NCI-H1694 treated with DMSO at 0.1 percent for 48 hours (cell line): ENCODE measurements at regions not wholly inside any gene's neighbourhood (a gene's known extent, or its start where the extent isn't known, plus 50 kb on each side); places are given as distances from the start of the nearest gene placed in this dataset.

Experiments used
- DNase-seq: peaks from one replicate; lab custom pipeline; 2025; lab: John Stamatoyannopoulos, UW

DNA sequence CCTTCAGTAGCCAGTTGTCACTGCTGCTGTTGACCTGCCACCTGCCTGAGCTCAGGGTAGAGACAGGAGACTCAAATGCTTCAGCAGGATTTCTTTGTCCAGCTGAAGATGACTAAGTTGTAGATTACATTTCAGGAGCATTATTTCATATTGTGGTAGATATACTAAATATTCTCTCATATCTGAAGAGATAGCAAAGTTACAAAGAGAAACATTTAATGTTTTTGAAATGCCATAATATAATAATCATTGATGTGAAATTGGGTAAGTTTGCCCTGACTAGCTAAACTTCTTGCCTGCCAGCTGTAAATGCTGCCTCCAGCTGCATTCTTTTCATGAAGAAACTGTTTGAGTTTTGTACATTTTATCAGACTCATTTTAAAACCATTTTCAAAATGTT lies 247.6 kb upstream of the CNKSR2 start:
- DNase-seq, result no peak

- no peak for DNase-seq
Observed at GRCh38 chrX:21131346-21131745, 242.9 kb upstream of the CNKSR2 start.

- DNase-seq, result no peak
Observed at GRCh38 chrX:21131786-21132185, 242.4 kb upstream of the CNKSR2 start.

GRCh38 chrX:21132686-21133393 lies 241.4 kb upstream of the CNKSR2 start:
- DNase-seq, result no peak

DNA sequence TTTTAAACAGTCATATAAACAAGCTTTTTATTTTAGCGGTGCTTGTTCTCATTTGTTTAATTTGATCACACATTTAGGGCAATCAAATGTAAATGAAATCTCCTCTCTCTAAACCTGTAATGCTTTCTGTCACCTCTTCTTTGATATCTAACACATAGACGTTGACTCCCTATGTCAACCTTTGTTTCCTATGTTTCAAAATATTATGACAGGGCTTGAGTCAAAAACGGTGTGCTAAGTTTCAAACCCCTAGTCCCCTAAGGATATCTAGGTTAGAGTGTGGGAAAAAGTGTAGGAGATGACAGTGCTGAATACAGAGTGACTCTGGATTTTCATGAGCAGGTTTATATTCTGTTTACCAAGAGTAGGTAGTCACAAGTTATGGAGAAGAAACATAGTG lies 224.0 kb upstream of the CNKSR2 start:
- no peak for DNase-seq

DNA sequence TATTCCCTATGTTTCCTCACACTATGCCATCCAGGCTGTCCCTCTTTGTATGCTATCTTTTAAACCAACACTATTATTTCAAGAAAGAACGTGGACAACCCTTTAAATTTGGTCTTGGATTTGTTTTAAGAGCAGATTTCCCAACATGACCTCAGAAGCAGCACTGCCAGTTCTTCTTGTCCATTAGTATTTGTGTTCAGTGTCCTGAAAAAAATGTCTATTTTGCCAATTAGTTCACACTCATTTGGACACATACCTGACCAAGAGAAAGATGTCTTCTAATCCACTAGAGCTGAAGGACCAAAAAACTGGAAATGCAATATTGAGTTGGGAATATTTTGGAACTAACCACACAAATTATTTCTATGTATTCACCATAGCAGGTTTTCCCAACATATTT lies 223.2 kb upstream of the CNKSR2 start:
- no peak for DNase-seq

DNA sequence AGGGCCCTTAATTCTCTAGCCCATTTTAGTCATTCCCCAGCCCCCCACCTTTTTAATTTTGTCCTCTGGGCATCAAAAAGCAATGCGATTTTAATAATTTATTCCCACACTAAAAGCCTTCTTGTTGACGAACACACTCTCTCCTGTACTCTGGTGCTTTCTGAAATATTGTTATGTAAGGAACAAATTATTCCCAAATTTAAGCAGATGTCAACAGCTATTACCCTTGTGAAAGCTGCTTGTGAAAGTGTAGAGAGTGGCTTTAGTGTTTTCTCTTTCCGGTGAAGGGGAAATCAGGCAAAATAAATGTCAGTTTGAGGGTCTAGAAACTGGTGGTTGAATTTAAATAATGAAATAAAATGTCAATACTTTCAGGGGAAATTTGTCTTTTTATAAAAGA lies 221.2 kb upstream of the CNKSR2 start:
- DNase-seq, result no peak

- DNase-seq, result no peak
Observed at GRCh38 chrX:21153503-21153902, 220.7 kb upstream of the CNKSR2 start.

DNA sequence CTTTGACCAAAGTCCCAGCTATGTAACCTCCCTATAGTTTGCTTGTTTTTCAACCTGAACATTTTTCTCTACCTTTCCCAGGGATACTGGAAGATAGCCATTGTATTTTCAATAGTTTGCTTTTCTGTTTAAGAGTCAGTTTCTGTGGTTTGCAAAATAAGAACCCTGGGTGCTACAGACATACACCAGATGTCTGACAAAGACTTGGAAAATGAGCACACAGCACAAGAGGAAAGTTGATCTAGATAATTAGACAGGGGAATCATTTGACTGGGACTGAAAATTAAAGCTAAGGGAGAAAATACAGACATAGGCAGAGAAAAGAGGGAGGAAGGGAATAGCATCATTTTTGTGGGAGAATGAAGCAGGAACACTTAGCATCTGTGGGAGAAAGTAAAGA lies 218.3 kb upstream of the CNKSR2 start:
- no peak for DNase-seq

GRCh38 chrX:21156632-21157031 lies 217.6 kb upstream of the CNKSR2 start:
- no peak for DNase-seq

DNA sequence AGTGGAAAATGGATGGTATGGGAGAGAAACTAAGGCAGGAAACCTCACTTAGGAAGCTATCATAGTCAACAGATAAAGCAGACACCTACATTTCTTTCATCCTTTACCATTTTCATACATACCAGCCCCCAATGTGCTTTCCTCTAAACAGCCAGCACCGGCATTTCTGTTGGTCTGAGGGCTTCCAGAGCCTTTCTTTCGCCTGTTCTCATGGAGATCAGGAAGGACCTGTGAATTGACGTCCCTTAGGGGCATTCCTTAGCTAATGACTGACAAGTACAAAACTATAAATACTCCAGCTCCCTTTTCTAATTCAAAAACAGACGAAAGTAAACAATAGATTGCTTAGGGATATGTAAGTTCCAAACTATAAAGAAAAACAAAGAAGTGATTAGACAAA lies 215.5 kb upstream of the CNKSR2 start:
- no peak for DNase-seq

DNA sequence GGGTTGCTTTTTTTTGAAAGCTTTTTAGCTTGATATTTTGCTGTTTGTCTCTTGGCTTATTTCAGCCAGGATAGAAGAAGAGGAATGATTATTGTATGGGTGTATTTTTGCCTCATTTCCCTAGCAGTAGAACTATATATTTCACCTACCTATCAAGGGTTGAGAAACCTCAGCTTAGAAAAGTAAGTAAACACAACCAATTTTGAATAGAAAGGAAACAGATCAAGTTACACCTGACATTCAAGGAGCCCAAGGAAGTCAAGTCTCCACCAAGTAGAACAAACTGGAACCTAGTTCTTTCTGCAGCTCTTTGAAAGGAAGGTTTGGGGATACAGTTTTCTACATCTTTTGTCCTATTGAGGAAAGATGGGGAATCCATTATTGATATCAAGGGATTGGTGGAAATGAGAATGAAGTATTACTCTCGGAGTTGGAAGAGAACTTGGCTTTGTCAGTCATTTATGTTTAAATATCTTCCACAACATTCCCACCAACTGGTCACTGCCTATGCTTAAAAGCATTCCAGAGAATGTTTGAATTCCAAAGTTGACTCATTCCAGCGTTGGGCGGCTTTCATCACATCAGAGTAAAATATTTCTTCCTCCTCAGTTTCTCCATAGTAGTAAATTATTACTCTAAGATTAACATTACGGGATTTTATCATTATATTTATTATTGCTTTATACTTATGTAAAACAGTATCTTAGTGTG lies 207.8 kb upstream of the CNKSR2 start:
- no peak for DNase-seq

DNA sequence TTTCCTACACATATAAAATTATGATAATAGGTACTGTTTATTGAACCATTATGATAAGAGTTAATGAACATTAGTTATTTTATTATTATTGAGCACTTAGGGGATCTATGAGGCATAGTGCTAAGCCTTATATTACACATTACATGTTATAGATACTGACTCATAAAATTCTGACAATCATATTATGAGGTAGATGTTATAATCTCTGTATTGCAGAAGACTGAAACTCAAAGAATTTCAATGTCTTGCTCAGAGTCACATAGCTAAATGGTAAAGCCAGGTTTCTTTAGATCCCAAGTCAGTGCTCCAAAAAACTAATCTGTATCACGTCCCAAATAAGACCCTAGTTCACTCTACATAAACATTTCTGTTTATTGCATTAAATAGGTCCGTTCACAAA lies 207.2 kb upstream of the CNKSR2 start:
- no peak for DNase-seq

DNA sequence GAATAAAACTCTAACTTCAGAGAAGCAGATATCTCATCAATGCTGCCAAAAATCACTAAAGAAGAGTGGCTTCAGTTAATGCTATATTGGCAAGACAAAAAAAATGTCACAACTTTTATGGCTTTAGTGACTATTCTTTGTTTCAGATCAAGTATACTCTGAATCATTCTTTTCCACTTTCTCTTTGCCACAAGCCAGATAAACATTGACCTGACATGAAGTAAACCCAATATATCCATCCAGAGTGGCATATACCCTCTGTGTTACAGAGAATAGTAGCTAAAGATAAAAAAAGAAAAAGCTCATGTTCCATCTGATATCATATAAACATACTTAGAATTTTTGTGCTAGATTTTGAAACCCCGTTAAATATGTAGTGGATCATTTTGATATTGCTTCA lies 206.7 kb upstream of the CNKSR2 start:
- no peak for DNase-seq

- no peak for DNase-seq
Observed at GRCh38 chrX:21168401-21169160, 205.6 kb upstream of the CNKSR2 start.

DNA sequence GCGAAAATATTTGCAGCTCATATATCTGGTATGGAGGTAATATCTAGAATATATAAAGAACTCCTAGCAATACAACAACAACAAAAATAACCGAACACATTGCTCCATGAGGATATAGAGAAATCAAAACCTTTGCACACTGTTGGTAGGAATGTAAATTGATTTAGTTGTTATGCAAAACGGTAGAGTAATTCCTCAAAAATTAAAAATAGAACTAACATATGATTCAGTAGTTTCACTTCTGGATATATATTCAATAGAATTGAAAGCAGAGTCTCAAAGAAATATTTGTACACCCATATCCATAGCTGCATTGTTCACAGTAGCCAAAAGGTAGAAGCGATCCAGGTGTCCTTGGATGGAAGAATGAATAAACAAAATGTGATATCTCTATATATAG lies 203.0 kb upstream of the CNKSR2 start:
- DNase-seq, result no peak

- DNase-seq, result no peak
Observed at GRCh38 chrX:21174439-21174838, 199.8 kb upstream of the CNKSR2 start.

DNA sequence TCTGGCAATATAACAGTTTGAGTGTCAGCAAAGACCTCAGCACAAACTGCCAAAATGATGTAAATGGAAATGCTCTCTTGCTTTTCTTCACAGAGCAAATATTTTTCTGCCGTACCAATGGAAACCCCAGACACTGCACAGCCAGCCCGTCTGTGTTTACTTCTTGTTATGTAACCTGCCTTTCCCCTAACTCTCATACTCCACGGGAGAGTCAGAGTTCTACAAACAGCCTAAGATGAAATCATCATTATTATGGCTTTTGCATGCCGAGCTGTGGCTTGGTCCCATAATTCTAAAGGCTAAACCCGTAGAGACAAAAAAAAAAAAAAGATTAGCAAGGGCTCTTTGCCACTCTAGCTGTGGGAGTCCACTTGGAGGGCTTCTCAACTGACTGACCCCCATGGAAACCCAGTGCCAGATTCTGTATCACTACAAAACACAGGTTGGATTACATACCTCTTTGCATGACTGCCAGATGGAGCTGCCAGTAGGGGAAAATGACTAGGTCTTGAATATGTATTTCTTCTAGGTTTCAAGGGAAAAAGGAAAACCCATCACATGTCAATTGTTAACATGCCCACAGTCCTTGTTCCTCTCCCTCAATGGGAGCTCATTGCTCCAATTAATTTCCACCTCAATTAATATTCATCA lies 197.2 kb upstream of the CNKSR2 start:
- no peak for DNase-seq

GRCh38 chrX:21181232-21181853 lies 192.9 kb upstream of the CNKSR2 start:
- DNase-seq, result no peak

- no peak for DNase-seq
Observed at GRCh38 chrX:21193196-21193595, 181.0 kb upstream of the CNKSR2 start.

- no peak for DNase-seq
Observed at GRCh38 chrX:21194526-21194925, 179.7 kb upstream of the CNKSR2 start.

DNA sequence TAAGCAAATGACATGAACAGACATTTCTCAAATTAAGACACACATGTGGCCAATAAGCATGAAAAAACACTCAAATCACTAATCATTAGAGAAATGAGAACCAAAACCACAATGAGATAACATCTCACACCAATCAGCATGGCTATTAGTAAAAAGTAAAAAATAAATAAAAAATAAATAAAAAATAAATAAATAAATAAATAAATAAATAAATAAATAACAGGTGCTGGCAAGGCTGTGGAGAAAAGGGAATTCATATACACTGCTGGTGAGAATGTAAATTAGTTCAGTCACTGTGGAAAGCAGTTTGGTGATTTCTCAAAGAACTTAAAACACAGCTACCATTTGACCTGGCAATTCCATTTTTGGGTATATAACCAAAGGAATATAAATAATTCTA lies 167.1 kb upstream of the CNKSR2 start:
- no peak for DNase-seq
